ENCODE measurements at regions not wholly inside any gene's neighbourhood (a gene's known extent, or its start where the extent isn't known, plus 50 kb on each side); places are given as distances from the start of the nearest gene placed in this dataset.

- TF ChIP-seq, protein P1, sequence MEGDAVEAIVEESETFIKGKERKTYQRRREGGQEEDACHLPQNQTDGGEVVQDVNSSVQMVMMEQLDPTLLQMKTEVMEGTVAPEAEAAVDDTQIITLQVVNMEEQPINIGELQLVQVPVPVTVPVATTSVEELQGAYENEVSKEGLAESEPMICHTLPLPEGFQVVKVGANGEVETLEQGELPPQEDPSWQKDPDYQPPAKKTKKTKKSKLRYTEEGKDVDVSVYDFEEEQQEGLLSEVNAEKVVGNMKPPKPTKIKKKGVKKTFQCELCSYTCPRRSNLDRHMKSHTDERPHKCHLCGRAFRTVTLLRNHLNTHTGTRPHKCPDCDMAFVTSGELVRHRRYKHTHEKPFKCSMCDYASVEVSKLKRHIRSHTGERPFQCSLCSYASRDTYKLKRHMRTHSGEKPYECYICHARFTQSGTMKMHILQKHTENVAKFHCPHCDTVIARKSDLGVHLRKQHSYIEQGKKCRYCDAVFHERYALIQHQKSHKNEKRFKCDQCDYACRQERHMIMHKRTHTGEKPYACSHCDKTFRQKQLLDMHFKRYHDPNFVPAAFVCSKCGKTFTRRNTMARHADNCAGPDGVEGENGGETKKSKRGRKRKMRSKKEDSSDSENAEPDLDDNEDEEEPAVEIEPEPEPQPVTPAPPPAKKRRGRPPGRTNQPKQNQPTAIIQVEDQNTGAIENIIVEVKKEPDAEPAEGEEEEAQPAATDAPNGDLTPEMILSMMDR (IDR thresholded peaks at IDR 0.05) = no peak
- TF ChIP-seq POLR2AphosphoS5 (IDR thresholded peaks at IDR 0.05) (no peak), POLR2A (IDR thresholded peaks at IDR 0.05) (no peak)
These were observed 255.0 kb upstream of the SEMA3C start for GRCh38 chr7:81173766-81174281.

Measured in suprapubic skin (tissue), 4 donors.